Mesendoderm (in vitro differentiated cells): ENCODE measurements at regions not wholly inside any gene's neighbourhood (a gene's known extent, or its start where the extent isn't known, plus 50 kb on each side); places are given as distances from the start of the nearest gene placed in this dataset.

Source experiments
- DNase-seq: peaks from one replicate; pipeline ENCODE4 v3.0.0; 2013
- H2AK5ac ChIP-seq: 2 replicates; pipeline ENCODE4 v1.6.1; 2013; ENCODE audit warnings: low read length, inconsistent platforms
- H2BK120ac ChIP-seq: 2 replicates; pipeline ENCODE4 v1.6.1; 2013; ENCODE audit warnings: low read depth, mild to moderate bottlenecking, low read length, moderate library complexity, mixed read lengths
- H2BK15ac ChIP-seq: replicated peaks from 2 replicates; pipeline ENCODE4 v1.6.1; 2013; ENCODE audit warnings: low read depth, mild to moderate bottlenecking, moderate library complexity
- H2BK5ac ChIP-seq: 2 replicates; pipeline ENCODE4 v1.6.1; 2013; ENCODE audit warnings: low read length, inconsistent platforms
- H3K18ac ChIP-seq: 2 replicates; pipeline ENCODE4 v1.6.1; 2013; ENCODE audit warnings: mild to moderate bottlenecking, low read length, mixed read lengths
- H3K23ac ChIP-seq: one replicate; pipeline ENCODE4 v1.6.1; 2013; ENCODE audit warnings: low read length
- H3K27ac ChIP-seq: 2 replicates; pipeline ENCODE4 v1.5.1; 2013; ENCODE audit warnings: low read depth, mild to moderate bottlenecking, inconsistent platforms, low read length, moderate library complexity
- H3K27me3 ChIP-seq: 2 replicates; pipeline ENCODE4 v1.6.1; 2013; ENCODE audit warnings: low read length, control low read depth, mild to moderate bottlenecking, inconsistent platforms; ENCODE audit not compliant: insufficient read depth, poor library complexity
- H3K36me3 ChIP-seq: 2 replicates; pipeline ENCODE4 v1.6.1; 2013; ENCODE audit warnings: low read length, inconsistent platforms; ENCODE audit not compliant: control insufficient read depth, insufficient read depth
- H3K4ac ChIP-seq: one replicate; pipeline ENCODE4 v1.6.1; 2013; ENCODE audit warnings: low read depth, mild to moderate bottlenecking, low read length, moderate library complexity
- H3K4me1 ChIP-seq: 2 replicates; pipeline ENCODE4 v1.6.1; 2013; ENCODE audit warnings: low read depth, low read length, inconsistent platforms; ENCODE audit not compliant: control insufficient read depth
- H3K4me2 ChIP-seq: 2 replicates; pipeline ENCODE4 v1.6.1; 2013; ENCODE audit warnings: low read length
- H3K4me3 ChIP-seq: 2 replicates; pipeline ENCODE4 v1.5.1; 2013; ENCODE audit warnings: mild to moderate bottlenecking, low read length
- H3K56ac ChIP-seq: one replicate; pipeline ENCODE4 v1.6.1; 2013; ENCODE audit warnings: low read length
- H3K79me1 ChIP-seq: 2 replicates; pipeline ENCODE4 v1.6.1; 2013; ENCODE audit warnings: low read length, inconsistent platforms
- H3K79me2 ChIP-seq: 2 replicates; pipeline ENCODE4 v1.6.1; 2013; ENCODE audit warnings: mild to moderate bottlenecking, low read length; ENCODE audit not compliant: control insufficient read depth, insufficient read depth
- H3K9ac ChIP-seq: 2 replicates; pipeline ENCODE4 v1.6.1; 2013; ENCODE audit warnings: low read length, inconsistent platforms
- H4K5ac ChIP-seq: one replicate; pipeline ENCODE4 v1.6.1; 2013; ENCODE audit warnings: low read length
- H4K8ac ChIP-seq: one replicate; pipeline ENCODE4 v1.6.1; 2013; ENCODE audit warnings: low read depth, mild to moderate bottlenecking, control low read depth, low read length, moderate library complexity
- WGBS: extraction: QIAGEN DNeasy Blood & Tissue Kit; methylation state at CpG from one replicate; pipeline ENCODE4 v1.1.7; 2013; ENCODE audit warnings: low lambda C conversion rate, missing lambda C conversion rate; ENCODE audit not compliant: insufficient coverage; ENCODE audit errors: extremely low coverage; 5-methylcytosine and 5-hydroxymethylcytosine counted together

DNA sequence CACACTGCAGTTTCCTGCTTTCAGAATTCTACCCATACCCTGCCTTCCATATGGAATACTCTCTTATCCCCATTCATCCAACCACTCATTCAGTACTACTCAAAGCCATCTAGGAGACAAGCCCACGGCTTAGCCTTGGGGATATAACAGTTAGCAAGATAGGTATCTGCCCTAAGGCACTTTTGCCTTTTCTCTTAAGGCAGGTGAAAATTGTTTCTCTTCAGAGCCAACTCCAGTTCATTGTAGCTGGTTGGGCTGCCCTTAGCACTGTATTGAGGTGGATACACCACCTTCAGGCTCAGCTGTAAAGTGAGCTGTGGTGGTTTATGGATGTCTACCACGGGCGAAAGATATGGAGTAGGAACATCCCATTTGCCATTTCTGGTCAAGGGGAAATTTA is 729.7 kb upstream of the TBX3 start:
- Histone ChIP-seq H2BK120ac (no peak overlapping the region), H2BK15ac (no peak overlapping the region), H3K9ac (no peak overlapping the region), H4K5ac (no peak overlapping the region), H4K8ac (no peak overlapping the region), H3K4me1 (peaks cover 7% of the 10 kb centered on the region), H2BK5ac (no peak overlapping the region), H3K4me2 (no peak overlapping the region), H3K27me3 (no peaks in the 10 kb centered on the region), H3K56ac (no peak overlapping the region), H3K27ac (no peak overlapping the region), H2AK5ac (no peak overlapping the region), H3K23ac (no peak overlapping the region), H3K79me1 (no peaks in the 10 kb centered on the region), H3K4me3 (no peak overlapping the region), H3K4ac (no peak overlapping the region), H3K18ac (no peak overlapping the region), H3K36me3 (no peaks in the 10 kb centered on the region), H3K79me2 (no peaks in the 10 kb centered on the region)
- WGBS, result no CpG with 5 or more reads among the region's 3 CpGs
- peak; percentile 63 for DNase-seq

DNA sequence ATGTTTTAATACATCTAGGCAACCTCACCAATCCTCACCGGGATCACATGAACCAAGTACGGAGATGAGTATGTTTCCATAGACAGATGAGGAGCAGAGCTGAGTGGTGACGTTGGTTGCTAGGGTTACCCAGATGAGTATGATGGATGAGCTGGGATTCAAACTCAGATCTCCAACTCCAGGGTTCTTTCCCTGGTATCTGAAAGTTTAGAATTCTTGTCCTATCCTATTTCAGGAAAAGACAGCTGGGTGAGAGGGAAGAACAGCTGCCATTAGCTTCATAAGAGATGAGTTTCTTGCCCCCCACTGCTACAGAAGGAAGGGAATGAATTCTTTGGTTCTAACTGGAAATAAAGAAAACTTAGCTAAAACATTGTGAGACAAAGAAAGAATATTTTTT is 728.9 kb upstream of the TBX3 start:
- no peaks in the 10 kb centered on the region for H3K79me1 ChIP-seq
- no peak overlapping the region for H2BK15ac ChIP-seq
- no peak overlapping the region for H3K27ac ChIP-seq
- H3K18ac ChIP-seq, result no peak overlapping the region
- no peak overlapping the region for H4K8ac ChIP-seq
- H3K4ac ChIP-seq, result no peak overlapping the region
- WGBS, result no CpG with 5 or more reads among the region's 3 CpGs
- no peak for DNase-seq
- peak overlapping the region; percentile 60 for H2AK5ac ChIP-seq
- no peak overlapping the region for H2BK120ac ChIP-seq
- H3K9ac ChIP-seq, result no peak overlapping the region
- peaks cover 7% of the 10 kb centered on the region for H3K4me1 ChIP-seq
- H3K56ac ChIP-seq, result no peak overlapping the region
- H3K23ac ChIP-seq, result no peak overlapping the region
- H3K27me3 ChIP-seq, result no peaks in the 10 kb centered on the region
- no peak overlapping the region for H3K4me3 ChIP-seq
- no peak overlapping the region for H3K4me2 ChIP-seq
- H2BK5ac ChIP-seq, result no peak overlapping the region
- H3K79me2 ChIP-seq, result no peaks in the 10 kb centered on the region
- no peaks in the 10 kb centered on the region for H3K36me3 ChIP-seq
- H4K5ac ChIP-seq, result no peak overlapping the region

DNA sequence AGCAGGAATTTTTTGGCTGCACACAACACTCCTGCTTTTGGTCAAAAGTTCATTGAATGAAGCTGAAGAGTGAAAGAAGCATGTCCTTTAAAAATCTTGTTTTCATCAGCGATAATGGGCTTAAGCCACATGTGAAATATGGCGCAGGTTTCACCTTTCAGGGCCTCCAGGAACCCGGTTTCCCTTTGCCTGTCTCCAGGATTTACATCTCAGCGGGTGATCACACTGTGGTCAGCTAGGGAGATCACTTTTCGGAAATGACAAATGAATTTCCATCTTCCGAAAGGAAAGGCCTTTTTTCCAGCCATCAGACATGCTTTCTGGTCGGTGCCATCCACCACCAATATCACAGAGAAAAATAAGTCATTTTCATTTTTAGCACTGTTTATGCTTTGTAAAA is 727.1 kb upstream of the TBX3 start:
- WGBS, result no CpG with 5 or more reads among the region's 7 CpGs
- Histone ChIP-seq H3K79me2 (no peaks in the 10 kb centered on the region), H3K27ac (no peak overlapping the region), H2BK15ac (no peak overlapping the region), H3K36me3 (no peaks in the 10 kb centered on the region), H3K4me2 (no peak overlapping the region), H3K18ac (no peak overlapping the region), H2AK5ac (no peak overlapping the region), H3K79me1 (no peaks in the 10 kb centered on the region), H2BK5ac (no peak overlapping the region), H3K4ac (no peak overlapping the region), H4K5ac (no peak overlapping the region), H3K27me3 (no peaks in the 10 kb centered on the region), H2BK120ac (no peak overlapping the region), H3K9ac (no peak overlapping the region), H3K4me3 (no peak overlapping the region), H3K4me1 (peaks cover 7% of the 10 kb centered on the region), H3K23ac (no peak overlapping the region), H3K56ac (no peak overlapping the region), H4K8ac (no peak overlapping the region)
- peak; percentile 87 for DNase-seq

DNA sequence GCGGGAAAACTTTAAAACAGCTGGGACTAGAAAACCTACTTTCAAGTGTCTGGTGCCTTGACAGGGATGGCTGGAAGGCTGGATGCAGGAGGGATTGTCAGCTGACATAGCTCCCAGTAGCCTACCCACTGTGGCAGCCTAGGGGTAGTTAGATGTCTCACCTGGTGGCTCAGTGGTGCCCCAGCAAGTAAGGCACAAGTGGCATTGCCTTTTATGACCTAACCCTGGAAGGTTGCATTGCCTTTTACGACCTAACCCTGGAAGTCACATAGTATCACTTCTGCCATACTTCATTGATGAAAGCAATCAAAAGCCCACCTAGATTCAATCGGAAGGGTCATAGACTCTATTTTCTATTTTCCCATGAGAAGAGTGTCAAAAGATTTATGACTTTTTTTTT is 724.7 kb upstream of the TBX3 start:
- no peak overlapping the region for H2AK5ac ChIP-seq

DNA sequence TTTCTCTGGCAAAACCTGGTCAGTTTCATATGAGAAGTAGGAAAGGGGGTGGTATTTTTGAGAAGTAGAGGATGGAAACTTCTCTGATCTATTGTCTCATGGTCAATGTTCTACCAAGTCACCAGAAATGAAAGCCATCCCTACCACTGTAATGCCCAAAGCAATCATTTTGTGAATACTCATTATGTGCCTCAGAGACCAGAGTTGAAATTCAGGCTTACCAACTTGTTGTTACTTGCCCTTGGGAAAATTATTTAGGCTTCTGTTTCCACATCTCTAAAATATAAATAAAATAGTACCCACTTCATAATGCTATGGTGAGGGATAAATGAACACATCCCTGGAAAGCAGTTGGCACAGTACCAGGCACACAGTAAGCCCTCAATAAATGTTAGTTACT is 723.7 kb upstream of the TBX3 start:
- H2AK5ac ChIP-seq, result no peak overlapping the region
- no peak overlapping the region for H3K4ac ChIP-seq
- no peaks in the 10 kb centered on the region for H3K79me1 ChIP-seq
- no peak for DNase-seq
- H2BK5ac ChIP-seq, result no peak overlapping the region
- no peak overlapping the region for H4K8ac ChIP-seq
- H3K18ac ChIP-seq, result no peak overlapping the region
- no peak overlapping the region for H3K4me3 ChIP-seq
- H2BK15ac ChIP-seq, result no peak overlapping the region
- H3K4me2 ChIP-seq, result no peak overlapping the region
- H3K23ac ChIP-seq, result no peak overlapping the region
- no peaks in the 10 kb centered on the region for H3K79me2 ChIP-seq
- H2BK120ac ChIP-seq, result no peak overlapping the region
- no peak overlapping the region for H4K5ac ChIP-seq
- H3K56ac ChIP-seq, result no peak overlapping the region
- H3K36me3 ChIP-seq, result no peaks in the 10 kb centered on the region
- no peak overlapping the region for H3K27ac ChIP-seq
- no peaks in the 10 kb centered on the region for H3K27me3 ChIP-seq
- H3K4me1 ChIP-seq, result peaks cover 10% of the 10 kb centered on the region
- no peak overlapping the region for H3K9ac ChIP-seq

More for the DNA sequence above, 724.7 kb upstream of the TBX3 start:
- Histone ChIP-seq H3K36me3 (no peaks in the 10 kb centered on the region), H4K8ac (no peak overlapping the region), H3K4ac (no peak overlapping the region), H3K79me1 (no peaks in the 10 kb centered on the region), H3K4me2 (no peak overlapping the region), H3K23ac (no peak overlapping the region), H3K56ac (no peak overlapping the region), H3K27ac (no peak overlapping the region), H2BK120ac (no peak overlapping the region), H4K5ac (no peak overlapping the region), H3K18ac (no peak overlapping the region), H3K27me3 (no peaks in the 10 kb centered on the region), H3K4me3 (no peak overlapping the region), H3K9ac (no peak overlapping the region), H3K4me1 (peaks cover 7% of the 10 kb centered on the region), H3K79me2 (no peaks in the 10 kb centered on the region), H2BK5ac (no peak overlapping the region), H2BK15ac (no peak overlapping the region)
- WGBS, result no CpG with 5 or more reads among the region's 3 CpGs
- DNase-seq, result no peak

DNA sequence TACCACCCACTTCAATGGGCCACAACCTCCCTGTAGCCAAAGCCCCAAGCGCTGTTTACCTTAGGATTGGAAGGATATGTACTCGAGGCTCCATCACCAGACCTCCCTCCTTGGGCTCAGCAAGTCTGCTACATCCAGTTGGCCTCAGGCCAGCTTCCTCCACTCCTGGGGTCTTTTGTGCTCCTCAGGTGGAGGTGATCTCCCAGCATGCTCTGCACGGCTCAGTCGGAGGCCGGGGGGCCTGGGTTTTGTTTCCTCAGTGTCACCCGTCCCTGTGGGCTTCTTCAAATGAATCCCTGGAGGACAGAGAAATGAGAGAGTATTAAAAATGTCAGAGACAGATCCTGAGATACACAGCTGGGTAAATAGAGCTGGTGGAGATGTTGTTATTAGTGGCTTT is 723.1 kb upstream of the TBX3 start:
- Histone ChIP-seq H2BK15ac (no peak overlapping the region), H4K8ac (no peak overlapping the region)

More for the DNA sequence above, 723.1 kb upstream of the TBX3 start:
- H3K36me3 ChIP-seq, result no peaks in the 10 kb centered on the region
- DNase-seq, result no peak
- H3K27me3 ChIP-seq, result no peaks in the 10 kb centered on the region
- H3K18ac ChIP-seq, result no peak overlapping the region
- H3K9ac ChIP-seq, result no peak overlapping the region
- no peak overlapping the region for H3K4me3 ChIP-seq
- WGBS, result no CpG with 5 or more reads among the region's 6 CpGs
- no peak overlapping the region for H2BK5ac ChIP-seq
- H3K27ac ChIP-seq, result no peak overlapping the region
- H2AK5ac ChIP-seq, result no peak overlapping the region
- no peak overlapping the region for H3K23ac ChIP-seq
- H4K5ac ChIP-seq, result no peak overlapping the region
- H3K4me1 ChIP-seq, result peaks cover 9% of the 10 kb centered on the region
- no peak overlapping the region for H3K4ac ChIP-seq
- no peak overlapping the region for H3K4me2 ChIP-seq
- H3K56ac ChIP-seq, result no peak overlapping the region
- no peaks in the 10 kb centered on the region for H3K79me1 ChIP-seq
- H3K79me2 ChIP-seq, result no peaks in the 10 kb centered on the region
- H2BK120ac ChIP-seq, result no peak overlapping the region
